SK-N-SH treated with all-trans-retinoic acid at 6 μM for 48 hours (cell line): ENCODE measurements at regions not wholly inside any gene's neighbourhood (a gene's known extent, or its start where the extent isn't known, plus 50 kb on each side); places are given as distances from the start of the nearest gene placed in this dataset.

ENCODE experiments used
- ATAC-seq: fragments of 200-7000 bp; cut with Tn5 transposase; 3 replicates; pipeline ENCODE4 v1.9.1; 2020; ENCODE audit warnings: mild to moderate bottlenecking, moderate library complexity
- BACH2 ChIP-seq: fragments of 250-450 bp; sonication (Bioruptor Pico); IDR thresholded peaks from 2 replicates; pipeline ENCODE4 v1.9.0; 2021; ENCODE audit warnings: mild to moderate bottlenecking, borderline replicate concordance
- CSDC2 ChIP-seq: fragments of 250-450 bp; sonication (Bioruptor Pico); IDR thresholded peaks from 2 replicates; pipeline ENCODE4 v1.5.0; 2020; ENCODE audit warnings: mild to moderate bottlenecking, moderate library complexity
- GLIS3 ChIP-seq: fragments of 250-450 bp; sonication (Bioruptor Pico); IDR thresholded peaks from 2 replicates; pipeline ENCODE4 v1.5.0; 2020; ENCODE audit warnings: mild to moderate bottlenecking, moderate library complexity
- ISL1 ChIP-seq: fragments of 250-450 bp; sonication (Bioruptor Pico); IDR thresholded peaks from 2 replicates; pipeline ENCODE4 v2.1.2; 2022; ENCODE audit warnings: mild to moderate bottlenecking, moderate library complexity
- OSR1 ChIP-seq: fragments of 250-450 bp; sonication (Bioruptor Pico); IDR thresholded peaks from 2 replicates; pipeline ENCODE4 v1.8.0; 2022; ENCODE audit warnings: moderate library complexity, mild to moderate bottlenecking, inconsistent platforms
- PPARA ChIP-seq: fragments of 250-450 bp; sonication (Bioruptor Pico); IDR thresholded peaks from 2 replicates; pipeline ENCODE4 v1.5.0; 2020; ENCODE audit warnings: mild to moderate bottlenecking, borderline replicate concordance
- RARB ChIP-seq: fragments of 250-450 bp; sonication (Bioruptor Pico); IDR thresholded peaks from 2 replicates; pipeline ENCODE4 v1.8.0; 2021; ENCODE audit warnings: mild to moderate bottlenecking, moderate library complexity
- TCF4 ChIP-seq: fragments of 250-450 bp; sonication (Bioruptor Pico); IDR thresholded peaks from 2 replicates; pipeline ENCODE4 v1.8.0; 2021; ENCODE audit warnings: mild to moderate bottlenecking, moderate library complexity, borderline replicate concordance
- ZC3H10 ChIP-seq: fragments of 250-450 bp; sonication (Bioruptor Pico); IDR thresholded peaks from 2 replicates; pipeline ENCODE4 v1.5.1; 2021; ENCODE audit warnings: mild to moderate bottlenecking, moderate library complexity
- ZFP3 ChIP-seq: fragments of 250-450 bp; sonication (Bioruptor Pico); IDR thresholded peaks from 2 replicates; pipeline ENCODE4 v1.5.0; 2020; ENCODE audit warnings: mild to moderate bottlenecking, moderate library complexity
- ZNF565 ChIP-seq: fragments of 450-650 bp; formaldehyde crosslinking; conservative IDR thresholded peaks from 2 replicates; pipeline ENCODE4 v1.5.0; 2020; ENCODE audit warnings: low read depth, mild to moderate bottlenecking, moderate library complexity
- ZNF70 ChIP-seq: fragments of 450-650 bp; formaldehyde crosslinking; IDR thresholded peaks from 2 replicates; pipeline ENCODE4 v1.5.0; 2020; ENCODE audit warnings: mild to moderate bottlenecking, moderate library complexity
- ZNF8 ChIP-seq: fragments of 450-650 bp; formaldehyde crosslinking; IDR thresholded peaks from 2 replicates; pipeline ENCODE4 v1.5.0; 2020; ENCODE audit warnings: mild to moderate bottlenecking, moderate library complexity
- TF ChIP-seq, protein P1 (sequence below): fragments of 250-450 bp; sonication (Bioruptor Pico); IDR thresholded peaks from 2 replicates; pipeline ENCODE4 v1.5.1; 2021; ENCODE audit warnings: mild to moderate bottlenecking, moderate library complexity
- TF ChIP-seq, protein P2 (sequence below): fragments of 250-450 bp; sonication (Bioruptor Pico); IDR thresholded peaks from 2 replicates; pipeline ENCODE4 v1.8.0; 2020; ENCODE audit warnings: mild to moderate bottlenecking, moderate library complexity, borderline replicate concordance
- TF ChIP-seq, protein P3 (sequence below): fragments of 250-450 bp; sonication (Bioruptor Pico); IDR thresholded peaks from 2 replicates; pipeline ENCODE4 v1.5.1; 2020; ENCODE audit warnings: low read depth, mild to moderate bottlenecking, moderate library complexity
- TF ChIP-seq, protein P4 (sequence below): fragments of 250-450 bp; sonication (Bioruptor Pico); IDR thresholded peaks from 2 replicates; pipeline ENCODE4 v1.5.0; 2020; ENCODE audit warnings: mild to moderate bottlenecking, moderate library complexity

DNA sequence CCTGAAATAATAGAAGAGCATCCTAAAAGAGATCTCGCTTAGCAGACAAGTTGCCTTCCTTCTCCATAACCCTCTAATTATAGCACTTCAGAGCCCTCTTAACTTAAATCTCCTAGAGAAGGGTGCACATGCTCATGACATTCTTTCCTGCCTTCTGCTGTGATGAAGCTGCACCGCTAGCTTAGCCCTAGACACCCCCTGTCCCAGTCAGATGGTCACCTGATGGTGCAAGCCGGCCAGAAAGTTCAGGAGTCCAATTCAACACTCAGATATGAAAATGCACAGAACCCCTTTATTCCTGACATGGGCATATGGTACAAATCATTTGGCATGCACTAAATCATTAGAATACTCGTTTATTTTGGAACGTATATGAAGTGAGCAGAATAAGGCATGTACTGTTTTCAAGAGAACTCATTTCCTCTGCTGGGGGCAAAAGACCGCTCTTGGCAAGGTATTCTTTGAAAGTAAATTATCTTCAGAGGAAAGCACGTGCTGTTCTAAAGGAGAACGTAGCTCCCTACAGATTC lies 420.4 kb upstream of the PROK2 start:
- ATAC-seq, result no peak
- TF ChIP-seq ZNF565 (CRISPR knock-in tag), result no peak
- TF ChIP-seq ZC3H10 (CRISPR knock-in tag), result no peak
- TF ChIP-seq BACH2 (CRISPR knock-in tag), result no peak
- no peak for TF ChIP-seq ZNF70 (CRISPR knock-in tag)
- no peak for TF ChIP-seq RARB (CRISPR knock-in tag)
- TF ChIP-seq ZNF8 (CRISPR knock-in tag), result no peak
- no peak for TF ChIP-seq TCF4 (CRISPR knock-in tag)
- TF ChIP-seq, protein P1, sequence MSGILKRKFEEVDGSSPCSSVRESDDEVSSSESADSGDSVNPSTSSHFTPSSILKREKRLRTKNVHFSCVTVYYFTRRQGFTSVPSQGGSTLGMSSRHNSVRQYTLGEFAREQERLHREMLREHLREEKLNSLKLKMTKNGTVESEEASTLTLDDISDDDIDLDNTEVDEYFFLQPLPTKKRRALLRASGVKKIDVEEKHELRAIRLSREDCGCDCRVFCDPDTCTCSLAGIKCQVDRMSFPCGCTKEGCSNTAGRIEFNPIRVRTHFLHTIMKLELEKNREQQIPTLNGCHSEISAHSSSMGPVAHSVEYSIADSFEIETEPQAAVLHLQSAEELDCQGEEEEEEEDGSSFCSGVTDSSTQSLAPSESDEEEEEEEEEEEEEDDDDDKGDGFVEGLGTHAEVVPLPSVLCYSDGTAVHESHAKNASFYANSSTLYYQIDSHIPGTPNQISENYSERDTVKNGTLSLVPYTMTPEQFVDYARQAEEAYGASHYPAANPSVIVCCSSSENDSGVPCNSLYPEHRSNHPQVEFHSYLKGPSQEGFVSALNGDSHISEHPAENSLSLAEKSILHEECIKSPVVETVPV, result no peak
- no peak for TF ChIP-seq ZFP3 (CRISPR knock-in tag)
- TF ChIP-seq, protein P2, sequence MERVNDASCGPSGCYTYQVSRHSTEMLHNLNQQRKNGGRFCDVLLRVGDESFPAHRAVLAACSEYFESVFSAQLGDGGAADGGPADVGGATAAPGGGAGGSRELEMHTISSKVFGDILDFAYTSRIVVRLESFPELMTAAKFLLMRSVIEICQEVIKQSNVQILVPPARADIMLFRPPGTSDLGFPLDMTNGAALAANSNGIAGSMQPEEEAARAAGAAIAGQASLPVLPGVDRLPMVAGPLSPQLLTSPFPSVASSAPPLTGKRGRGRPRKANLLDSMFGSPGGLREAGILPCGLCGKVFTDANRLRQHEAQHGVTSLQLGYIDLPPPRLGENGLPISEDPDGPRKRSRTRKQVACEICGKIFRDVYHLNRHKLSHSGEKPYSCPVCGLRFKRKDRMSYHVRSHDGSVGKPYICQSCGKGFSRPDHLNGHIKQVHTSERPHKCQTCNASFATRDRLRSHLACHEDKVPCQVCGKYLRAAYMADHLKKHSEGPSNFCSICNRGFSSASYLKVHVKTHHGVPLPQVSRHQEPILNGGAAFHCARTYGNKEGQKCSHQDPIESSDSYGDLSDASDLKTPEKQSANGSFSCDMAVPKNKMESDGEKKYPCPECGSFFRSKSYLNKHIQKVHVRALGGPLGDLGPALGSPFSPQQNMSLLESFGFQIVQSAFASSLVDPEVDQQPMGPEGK, result no peak
- TF ChIP-seq, all 23 proteins: peak for 0

DNA sequence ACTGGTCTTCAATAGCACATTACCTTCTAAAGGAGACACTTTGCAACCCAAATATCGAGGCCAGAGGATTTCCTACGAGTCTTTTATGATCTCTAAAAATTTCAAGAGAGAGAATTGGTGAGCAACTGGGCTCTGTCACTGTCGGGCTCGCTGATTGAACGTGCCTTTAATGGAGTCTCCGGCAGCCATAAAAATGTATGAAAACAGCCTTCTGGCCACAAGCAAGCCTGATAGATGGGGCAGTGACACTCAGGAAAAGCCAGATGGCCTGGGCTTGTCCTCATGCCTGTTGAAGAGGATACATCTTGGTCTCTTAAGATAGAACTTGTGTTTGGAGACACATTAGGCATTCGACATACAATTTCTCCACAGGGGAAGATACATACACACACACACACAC lies 419.5 kb upstream of the PROK2 start:
- ATAC-seq, result no peak
- TF ChIP-seq TCF4 (CRISPR knock-in tag), result no peak
- TF ChIP-seq, protein P3, sequence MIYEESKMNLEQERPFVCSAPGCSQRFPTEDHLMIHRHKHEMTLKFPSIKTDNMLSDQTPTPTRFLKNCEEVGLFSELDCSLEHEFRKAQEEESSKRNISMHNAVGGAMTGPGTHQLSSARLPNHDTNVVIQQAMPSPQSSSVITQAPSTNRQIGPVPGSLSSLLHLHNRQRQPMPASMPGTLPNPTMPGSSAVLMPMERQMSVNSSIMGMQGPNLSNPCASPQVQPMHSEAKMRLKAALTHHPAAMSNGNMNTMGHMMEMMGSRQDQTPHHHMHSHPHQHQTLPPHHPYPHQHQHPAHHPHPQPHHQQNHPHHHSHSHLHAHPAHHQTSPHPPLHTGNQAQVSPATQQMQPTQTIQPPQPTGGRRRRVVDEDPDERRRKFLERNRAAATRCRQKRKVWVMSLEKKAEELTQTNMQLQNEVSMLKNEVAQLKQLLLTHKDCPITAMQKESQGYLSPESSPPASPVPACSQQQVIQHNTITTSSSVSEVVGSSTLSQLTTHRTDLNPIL (CRISPR knock-in tag), result no peak
- TF ChIP-seq, protein P4, sequence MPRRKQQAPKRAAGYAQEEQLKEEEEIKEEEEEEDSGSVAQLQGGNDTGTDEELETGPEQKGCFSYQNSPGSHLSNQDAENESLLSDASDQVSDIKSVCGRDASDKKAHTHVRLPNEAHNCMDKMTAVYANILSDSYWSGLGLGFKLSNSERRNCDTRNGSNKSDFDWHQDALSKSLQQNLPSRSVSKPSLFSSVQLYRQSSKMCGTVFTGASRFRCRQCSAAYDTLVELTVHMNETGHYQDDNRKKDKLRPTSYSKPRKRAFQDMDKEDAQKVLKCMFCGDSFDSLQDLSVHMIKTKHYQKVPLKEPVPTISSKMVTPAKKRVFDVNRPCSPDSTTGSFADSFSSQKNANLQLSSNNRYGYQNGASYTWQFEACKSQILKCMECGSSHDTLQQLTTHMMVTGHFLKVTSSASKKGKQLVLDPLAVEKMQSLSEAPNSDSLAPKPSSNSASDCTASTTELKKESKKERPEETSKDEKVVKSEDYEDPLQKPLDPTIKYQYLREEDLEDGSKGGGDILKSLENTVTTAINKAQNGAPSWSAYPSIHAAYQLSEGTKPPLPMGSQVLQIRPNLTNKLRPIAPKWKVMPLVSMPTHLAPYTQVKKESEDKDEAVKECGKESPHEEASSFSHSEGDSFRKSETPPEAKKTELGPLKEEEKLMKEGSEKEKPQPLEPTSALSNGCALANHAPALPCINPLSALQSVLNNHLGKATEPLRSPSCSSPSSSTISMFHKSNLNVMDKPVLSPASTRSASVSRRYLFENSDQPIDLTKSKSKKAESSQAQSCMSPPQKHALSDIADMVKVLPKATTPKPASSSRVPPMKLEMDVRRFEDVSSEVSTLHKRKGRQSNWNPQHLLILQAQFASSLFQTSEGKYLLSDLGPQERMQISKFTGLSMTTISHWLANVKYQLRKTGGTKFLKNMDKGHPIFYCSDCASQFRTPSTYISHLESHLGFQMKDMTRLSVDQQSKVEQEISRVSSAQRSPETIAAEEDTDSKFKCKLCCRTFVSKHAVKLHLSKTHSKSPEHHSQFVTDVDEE (CRISPR knock-in tag), result no peak
- no peak for TF ChIP-seq ZNF8 (CRISPR knock-in tag)
- TF ChIP-seq, protein P2, result no peak
- no peak for TF ChIP-seq CSDC2 (CRISPR knock-in tag)
- TF ChIP-seq, protein P1, result no peak
- TF ChIP-seq RARB (CRISPR knock-in tag), result no peak
- TF ChIP-seq ZFP3 (CRISPR knock-in tag), result no peak
- no peak for TF ChIP-seq PPARA (CRISPR knock-in tag)

DNA sequence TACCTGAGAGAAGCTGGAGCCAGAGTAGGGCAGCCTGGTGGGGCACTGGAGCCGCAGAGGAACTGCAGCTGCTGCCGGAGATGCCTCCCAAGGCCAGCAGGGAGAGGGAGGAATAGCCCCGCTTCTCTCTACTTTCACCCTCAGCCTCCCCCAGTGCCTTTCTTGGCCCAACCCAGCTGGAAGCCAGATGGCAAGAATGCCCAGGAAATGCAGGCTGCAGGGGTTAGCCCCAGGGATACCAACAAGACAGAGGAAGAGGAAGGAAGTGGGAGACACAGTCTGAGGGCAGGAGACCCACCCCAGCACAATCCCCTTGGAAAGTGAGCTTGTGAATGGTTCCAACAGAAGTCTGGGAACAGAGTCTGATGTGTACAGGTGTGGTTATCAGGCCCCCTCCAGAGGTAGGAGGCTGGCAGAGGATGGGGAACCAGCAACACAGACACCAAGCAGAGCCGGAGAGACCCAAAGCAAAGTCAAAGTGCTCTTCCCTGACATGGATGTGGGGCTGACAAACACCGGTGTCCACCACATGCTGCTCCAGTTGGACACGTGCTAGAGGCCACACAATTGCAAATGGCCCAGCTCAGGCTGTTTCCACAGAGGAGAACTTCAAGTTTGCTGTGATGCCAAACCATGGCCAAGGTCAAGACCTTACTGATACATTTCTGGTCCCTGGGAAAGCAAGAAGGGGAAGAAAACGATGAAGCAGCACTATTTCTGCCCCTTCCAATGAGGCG lies 418.8 kb upstream of the PROK2 start:
- no peak for ATAC-seq
- no peak for TF ChIP-seq ZC3H10 (CRISPR knock-in tag)
- TF ChIP-seq, protein P4 (CRISPR knock-in tag), result no peak
- TF ChIP-seq, protein P1, result no peak
- no peak for TF ChIP-seq ISL1 (CRISPR knock-in tag)
- TF ChIP-seq ZNF70 (CRISPR knock-in tag), result no peak
- TF ChIP-seq OSR1, result no peak
- TF ChIP-seq, protein P2, result no peak
- TF ChIP-seq PPARA (CRISPR knock-in tag), result no peak
- TF ChIP-seq GLIS3, result no peak
